IMR-90 (cell line): ENCODE measurements at regions not wholly inside any gene's neighbourhood (a gene's known extent, or its start where the extent isn't known, plus 50 kb on each side); places are given as distances from the start of the nearest gene placed in this dataset.

ENCODE experiments used
- CHD1 ChIP-seq: IDR thresholded peaks from 2 replicates; pipeline ENCODE4 v1.6.1; 2012; ENCODE audit warnings: low read depth, low read length, improper control_type of control experiment
- RAD21 ChIP-seq: IDR thresholded peaks from 2 replicates; pipeline ENCODE4 v1.6.1; 2012; ENCODE audit warnings: low read length, improper control_type of control experiment
- TF ChIP-seq, protein P1 (sequence below): fragments of 150-350 bp; IDR thresholded peaks from 2 replicates; pipeline ENCODE4 v1.6.1; 2016; ENCODE audit warnings: low read depth, mild to moderate bottlenecking, low read length, moderate library complexity, borderline replicate concordance
- TF ChIP-seq, protein P2 (sequence below): conservative IDR thresholded peaks from 2 replicates; pipeline ENCODE4 v1.5.1; 2012; ENCODE audit warnings: mild to moderate bottlenecking, low read depth, low read length, improper control_type of control experiment

DNA sequence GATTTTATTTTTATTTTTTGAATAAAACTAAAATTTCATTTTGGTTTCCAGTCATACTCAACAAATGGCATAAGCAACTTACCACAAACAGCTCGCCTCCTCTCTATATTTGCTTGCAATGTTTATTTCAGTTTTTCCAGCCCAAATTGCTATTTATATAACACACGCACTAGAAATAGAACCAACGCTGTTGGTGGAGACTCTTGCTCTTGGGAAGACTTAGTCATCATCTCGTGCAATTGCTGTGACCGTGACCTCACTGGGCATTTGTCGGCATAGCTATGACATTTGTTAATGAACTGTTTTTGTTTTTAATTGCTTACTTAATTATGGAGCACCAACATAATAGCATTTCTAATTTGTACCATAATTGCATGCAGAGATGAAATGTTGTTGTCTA lies 153.1 kb upstream of the OTX2 start:
- TF ChIP-seq, protein P1, sequence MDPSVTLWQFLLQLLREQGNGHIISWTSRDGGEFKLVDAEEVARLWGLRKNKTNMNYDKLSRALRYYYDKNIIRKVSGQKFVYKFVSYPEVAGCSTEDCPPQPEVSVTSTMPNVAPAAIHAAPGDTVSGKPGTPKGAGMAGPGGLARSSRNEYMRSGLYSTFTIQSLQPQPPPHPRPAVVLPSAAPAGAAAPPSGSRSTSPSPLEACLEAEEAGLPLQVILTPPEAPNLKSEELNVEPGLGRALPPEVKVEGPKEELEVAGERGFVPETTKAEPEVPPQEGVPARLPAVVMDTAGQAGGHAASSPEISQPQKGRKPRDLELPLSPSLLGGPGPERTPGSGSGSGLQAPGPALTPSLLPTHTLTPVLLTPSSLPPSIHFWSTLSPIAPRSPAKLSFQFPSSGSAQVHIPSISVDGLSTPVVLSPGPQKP, result no peak
- TF ChIP-seq, protein P2, sequence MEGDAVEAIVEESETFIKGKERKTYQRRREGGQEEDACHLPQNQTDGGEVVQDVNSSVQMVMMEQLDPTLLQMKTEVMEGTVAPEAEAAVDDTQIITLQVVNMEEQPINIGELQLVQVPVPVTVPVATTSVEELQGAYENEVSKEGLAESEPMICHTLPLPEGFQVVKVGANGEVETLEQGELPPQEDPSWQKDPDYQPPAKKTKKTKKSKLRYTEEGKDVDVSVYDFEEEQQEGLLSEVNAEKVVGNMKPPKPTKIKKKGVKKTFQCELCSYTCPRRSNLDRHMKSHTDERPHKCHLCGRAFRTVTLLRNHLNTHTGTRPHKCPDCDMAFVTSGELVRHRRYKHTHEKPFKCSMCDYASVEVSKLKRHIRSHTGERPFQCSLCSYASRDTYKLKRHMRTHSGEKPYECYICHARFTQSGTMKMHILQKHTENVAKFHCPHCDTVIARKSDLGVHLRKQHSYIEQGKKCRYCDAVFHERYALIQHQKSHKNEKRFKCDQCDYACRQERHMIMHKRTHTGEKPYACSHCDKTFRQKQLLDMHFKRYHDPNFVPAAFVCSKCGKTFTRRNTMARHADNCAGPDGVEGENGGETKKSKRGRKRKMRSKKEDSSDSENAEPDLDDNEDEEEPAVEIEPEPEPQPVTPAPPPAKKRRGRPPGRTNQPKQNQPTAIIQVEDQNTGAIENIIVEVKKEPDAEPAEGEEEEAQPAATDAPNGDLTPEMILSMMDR, result no peak
- TF ChIP-seq CHD1, result no peak
- no peak for TF ChIP-seq RAD21
